OCI-LY3 (cell line): ENCODE measurements at regions not wholly inside any gene's neighbourhood (a gene's known extent, or its start where the extent isn't known, plus 50 kb on each side); places are given as distances from the start of the nearest gene placed in this dataset.

Experiments used
- H2AFZ ChIP-seq: fragments of 200-600, 300-600 bp; shearing (Covaris generic); 2 replicates; pipeline ENCODE4 v1.6.0; 2014; ENCODE audit warnings: antibody characterized with exemption, low read depth, low read length
- H3K27ac ChIP-seq: fragments of 200-600, 300-600 bp; sonication (generic); 2 replicates; pipeline ENCODE4 v1.5.1; 2014; ENCODE audit warnings: mild to moderate bottlenecking, low read length, moderate library complexity, mixed read lengths
- H3K27me3 ChIP-seq: fragments of 200-600, 300-600 bp; sonication (generic); 2 replicates; pipeline ENCODE4 v1.6.1; 2014; ENCODE audit warnings: low read depth, low read length, mixed read lengths
- H3K36me3 ChIP-seq: fragments of 200-600, 300-600 bp; sonication (generic); replicated peaks from 2 replicates; pipeline ENCODE3; 2014; ENCODE audit warnings: low read depth, low read length, mixed read lengths
- H3K4me1 ChIP-seq: fragments of 300-600, 200-600 bp; sonication (generic); 2 replicates; pipeline ENCODE4 v1.6.1; 2014; ENCODE audit warnings: low read length, mixed read lengths
- H3K4me2 ChIP-seq: fragments of 200-600, 300-600 bp; sonication (generic); 2 replicates; pipeline ENCODE4 v1.6.1; 2014; ENCODE audit warnings: low read length, mixed read lengths
- H3K4me3 ChIP-seq: fragments of 300-600, 200-600 bp; sonication (generic); 2 replicates; pipeline ENCODE4 v1.5.1; 2014; ENCODE audit warnings: antibody characterized with exemption, mild to moderate bottlenecking, low read length, moderate library complexity
- H3K79me2 ChIP-seq: fragments of 300-600, 200-600 bp; shearing (Covaris generic); 2 replicates; pipeline ENCODE4 v1.6.1; 2014; ENCODE audit warnings: mild to moderate bottlenecking, low read length, mixed read lengths
- H3K9ac ChIP-seq: fragments of 300-600, 200-600 bp; shearing (Covaris generic); 2 replicates; pipeline ENCODE4 v1.6.0; 2014; ENCODE audit warnings: mild to moderate bottlenecking, low read length, moderate library complexity
- H3K9me3 ChIP-seq: fragments of 200-600, 300-600 bp; shearing (Covaris generic); 2 replicates; pipeline ENCODE4 v1.6.1; 2014; ENCODE audit warnings: low read length, mixed read lengths; ENCODE audit not compliant: insufficient read depth
- H4K20me1 ChIP-seq: fragments of 200-600, 300-600 bp; sonication (generic); 2 replicates; pipeline ENCODE4 v1.6.1; 2016; ENCODE audit warnings: low read length, mixed read lengths; ENCODE audit not compliant: insufficient read depth
- CTCF ChIP-seq: fragments of 200-600, 300-600 bp; sonication (generic); IDR thresholded peaks from 2 replicates; pipeline ENCODE4 v1.5.1; 2014; ENCODE audit warnings: antibody characterized with exemption, low read length, low read depth
- EZH2phosphoT487 ChIP-seq: fragments of 200-600 bp; shearing (Covaris generic); IDR thresholded peaks from 2 replicates; pipeline ENCODE4 v1.6.1; 2018; ENCODE audit warnings: antibody characterized with exemption, mixed run types, low read depth

- H3K9me3 ChIP-seq: no peaks in the 10 kb centered on the region
- H3K4me1 ChIP-seq: no peaks in the 10 kb centered on the region
- no peaks in the 10 kb centered on the region for H3K27me3 ChIP-seq
- H3K79me2 ChIP-seq: no peaks in the 10 kb centered on the region
- H3K4me3 ChIP-seq: no peak overlapping the region
- no peaks in the 10 kb centered on the region for H4K20me1 ChIP-seq
- no peaks in the 10 kb centered on the region for H3K36me3 ChIP-seq
- no peak overlapping the region for H2AFZ ChIP-seq
- no peak overlapping the region for H3K4me2 ChIP-seq
- no peak for TF ChIP-seq EZH2phosphoT487
- no peak for TF ChIP-seq CTCF
- H3K9ac ChIP-seq: no peak overlapping the region
- H3K27ac ChIP-seq: no peak overlapping the region
Measured at GRCh38 chr5:24094081-24094679, 550.6 kb downstream of the CDH10 start.

GRCh38 chr5:24102010-24102409 lies 542.8 kb downstream of the CDH10 start:
- H2AFZ ChIP-seq: no peak overlapping the region
- H3K27ac ChIP-seq: no peak overlapping the region
- no peak overlapping the region for H3K4me3 ChIP-seq
- no peaks in the 10 kb centered on the region for H4K20me1 ChIP-seq
- no peaks in the 10 kb centered on the region for H3K27me3 ChIP-seq
- H3K4me2 ChIP-seq: no peak overlapping the region
- no peaks in the 10 kb centered on the region for H3K9me3 ChIP-seq
- no peak overlapping the region for H3K9ac ChIP-seq
- H3K36me3 ChIP-seq: no peaks in the 10 kb centered on the region
- no peaks in the 10 kb centered on the region for H3K4me1 ChIP-seq
- no peak for TF ChIP-seq EZH2phosphoT487
- no peak for TF ChIP-seq CTCF
- H3K79me2 ChIP-seq: no peaks in the 10 kb centered on the region

GRCh38 chr5:24103451-24104023 lies 541.2 kb downstream of the CDH10 start:
- no peaks in the 10 kb centered on the region for H3K9me3 ChIP-seq
- no peaks in the 10 kb centered on the region for H3K36me3 ChIP-seq
- H3K9ac ChIP-seq: no peak overlapping the region
- no peaks in the 10 kb centered on the region for H3K79me2 ChIP-seq
- no peak overlapping the region for H3K4me2 ChIP-seq
- TF ChIP-seq EZH2phosphoT487 (no peak), CTCF (no peak)
- no peak overlapping the region for H2AFZ ChIP-seq
- no peak overlapping the region for H3K27ac ChIP-seq
- H3K4me1 ChIP-seq: no peaks in the 10 kb centered on the region
- no peak overlapping the region for H3K4me3 ChIP-seq
- no peaks in the 10 kb centered on the region for H4K20me1 ChIP-seq
- no peaks in the 10 kb centered on the region for H3K27me3 ChIP-seq

DNA sequence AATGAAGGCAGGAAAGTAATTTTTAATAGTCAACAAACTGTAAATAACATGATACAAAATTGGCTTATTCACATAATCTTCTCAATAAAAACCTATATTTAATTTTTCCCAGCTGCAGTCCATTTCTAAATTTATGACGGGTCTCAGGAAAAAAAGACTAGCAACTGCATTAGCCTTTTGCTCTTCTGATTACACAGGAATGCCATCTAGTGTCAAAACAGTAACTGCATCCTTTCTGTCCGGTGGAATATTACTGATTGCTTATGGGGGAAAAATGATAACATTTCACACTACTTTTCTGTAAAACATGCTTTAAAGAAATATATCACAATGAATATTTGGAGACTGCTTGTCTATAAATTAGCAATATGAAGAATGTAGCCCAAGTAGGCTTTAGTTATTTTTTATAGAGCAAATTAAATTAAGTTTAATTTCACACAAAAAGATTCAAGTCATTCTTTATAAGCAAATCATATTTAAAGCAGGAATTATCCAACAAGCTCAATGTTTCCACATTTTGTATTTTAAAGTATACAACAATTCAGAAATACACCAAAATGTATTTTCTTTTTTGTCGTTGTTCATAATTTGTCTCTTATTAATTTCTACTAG lies 534.7 kb downstream of the CDH10 start:
- H3K36me3 ChIP-seq: no peaks in the 10 kb centered on the region
- no peak overlapping the region for H3K4me3 ChIP-seq
- TF ChIP-seq CTCF (peak; percentile 68), EZH2phosphoT487 (no peak)
- H3K4me1 ChIP-seq: no peaks in the 10 kb centered on the region
- no peak overlapping the region for H2AFZ ChIP-seq
- no peaks in the 10 kb centered on the region for H3K9me3 ChIP-seq
- H3K4me2 ChIP-seq: no peak overlapping the region
- no peak overlapping the region for H3K9ac ChIP-seq
- no peaks in the 10 kb centered on the region for H4K20me1 ChIP-seq
- no peaks in the 10 kb centered on the region for H3K79me2 ChIP-seq
- no peaks in the 10 kb centered on the region for H3K27me3 ChIP-seq
- H3K27ac ChIP-seq: no peak overlapping the region
